Prostate gland (tissue), 2 donors: ENCODE measurements at regions not wholly inside any gene's neighbourhood (a gene's known extent, or its start where the extent isn't known, plus 50 kb on each side); places are given as distances from the start of the nearest gene placed in this dataset.

Source experiments
- POLR2A ChIP-seq: fragments of 450-650 bp; IDR thresholded peaks from one replicate; pipeline ENCODE4 v1.6.1; 2016; ENCODE audit warnings: antibody characterized with exemption, mild to moderate bottlenecking
- POLR2AphosphoS5 ChIP-seq: sonication (generic); formaldehyde crosslinking; IDR thresholded peaks from one replicate; pipeline ENCODE4 v1.6.1; 2017; ENCODE audit warnings: antibody characterized with exemption
- TF ChIP-seq, protein P1 (sequence below), 4 experiments: fragments of 200-600 bp in 2 of 4; fragments of 450-650 bp in 2 of 4; sonication (generic) in 2 of 4; IDR thresholded peaks; 1 replicate in 3 of 4; 2 replicates in 1 of 4; pipeline ENCODE4 v1.5.1; 2016 to 2019; ENCODE audit warnings: antibody characterized with exemption in 4 of 4, mild to moderate bottlenecking in 2 of 4, moderate library complexity in 2 of 4

DNA sequence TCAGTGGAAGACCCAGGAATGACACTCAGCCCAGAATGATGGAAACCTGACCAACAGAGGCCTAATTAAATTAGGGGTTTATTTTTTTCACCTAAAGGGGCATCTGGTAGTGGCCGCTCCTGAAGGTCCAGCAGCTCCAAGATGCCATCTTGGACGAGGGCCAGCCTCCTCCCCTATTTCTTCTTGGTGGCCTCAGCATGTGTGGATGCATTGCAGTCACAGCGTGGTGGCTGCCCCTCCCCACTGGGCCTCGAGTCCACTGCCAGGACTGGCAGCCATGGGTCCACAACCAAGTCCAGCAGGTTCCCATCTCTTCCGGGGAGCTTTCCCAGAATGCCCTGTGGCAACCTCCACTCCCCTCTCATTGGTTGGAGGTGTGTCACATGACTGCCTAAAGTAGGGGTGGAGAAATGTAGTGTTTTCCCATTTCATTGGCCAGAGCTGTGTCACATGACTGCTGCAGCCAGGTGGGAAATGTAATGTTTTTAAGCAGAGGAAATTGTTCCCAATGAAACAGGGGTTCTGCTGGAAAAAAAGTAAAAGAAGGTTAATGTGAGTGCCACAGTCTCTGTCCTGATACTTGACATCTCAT lies 628.2 kb downstream of the PTPRU start:
- TF ChIP-seq, protein P1, sequence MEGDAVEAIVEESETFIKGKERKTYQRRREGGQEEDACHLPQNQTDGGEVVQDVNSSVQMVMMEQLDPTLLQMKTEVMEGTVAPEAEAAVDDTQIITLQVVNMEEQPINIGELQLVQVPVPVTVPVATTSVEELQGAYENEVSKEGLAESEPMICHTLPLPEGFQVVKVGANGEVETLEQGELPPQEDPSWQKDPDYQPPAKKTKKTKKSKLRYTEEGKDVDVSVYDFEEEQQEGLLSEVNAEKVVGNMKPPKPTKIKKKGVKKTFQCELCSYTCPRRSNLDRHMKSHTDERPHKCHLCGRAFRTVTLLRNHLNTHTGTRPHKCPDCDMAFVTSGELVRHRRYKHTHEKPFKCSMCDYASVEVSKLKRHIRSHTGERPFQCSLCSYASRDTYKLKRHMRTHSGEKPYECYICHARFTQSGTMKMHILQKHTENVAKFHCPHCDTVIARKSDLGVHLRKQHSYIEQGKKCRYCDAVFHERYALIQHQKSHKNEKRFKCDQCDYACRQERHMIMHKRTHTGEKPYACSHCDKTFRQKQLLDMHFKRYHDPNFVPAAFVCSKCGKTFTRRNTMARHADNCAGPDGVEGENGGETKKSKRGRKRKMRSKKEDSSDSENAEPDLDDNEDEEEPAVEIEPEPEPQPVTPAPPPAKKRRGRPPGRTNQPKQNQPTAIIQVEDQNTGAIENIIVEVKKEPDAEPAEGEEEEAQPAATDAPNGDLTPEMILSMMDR (IDR thresholded peaks at IDR 0.05): no peak
- no peak for TF ChIP-seq POLR2AphosphoS5
- no peak for TF ChIP-seq POLR2A
